Left lobe of liver (tissue), 2 donors: ENCODE measurements at regions not wholly inside any gene's neighbourhood (a gene's known extent, or its start where the extent isn't known, plus 50 kb on each side); places are given as distances from the start of the nearest gene placed in this dataset.

Experiments used
- ATAC-seq: fragments of 200-7000 bp; cut with Tn5 transposase; one replicate; pipeline ENCODE4 v1.9.1; 2020; ENCODE audit warnings: mild to moderate bottlenecking, moderate library complexity
- DNase-seq: peaks from one replicate; pipeline ENCODE4 v3.0.0-alpha.2; 2020; ENCODE audit warnings: low spot score
- donor health status: DM: no; HTN: no; CAD: no; lungs with moderate emphysema.
- donor health status: DM: no; HTN: yes; CAD: no.

GRCh38 chr3:115324056-115324455 is 177.0 kb upstream of the ZBTB20 start:
- ATAC-seq = no peak

GRCh38 chr3:115325539-115325938 is 178.5 kb upstream of the ZBTB20 start:
- ATAC-seq (peak; percentile 66), DNase-seq (no peak)

More at GRCh38 chr3:115324056-115324455, 177.0 kb upstream of the ZBTB20 start:
- DNase-seq = no peak

- no peak for ATAC-seq
- no peak for DNase-seq
Observed at GRCh38 chr3:115330430-115330829, 183.3 kb upstream of the ZBTB20 start.

- DNase-seq (no peak), ATAC-seq (no peak)
Observed at GRCh38 chr3:115332998-115333397, 185.9 kb upstream of the ZBTB20 start.

GRCh38 chr3:115336836-115337235 is 189.7 kb upstream of the ZBTB20 start:
- no peak for ATAC-seq
- no peak for DNase-seq

GRCh38 chr3:115340586-115340985 is 193.5 kb upstream of the ZBTB20 start:
- DNase-seq = no peak
- ATAC-seq = no peak

- no peak for ATAC-seq
- no peak for DNase-seq
Observed at GRCh38 chr3:115341208-115341607, 194.1 kb upstream of the ZBTB20 start.

GRCh38 chr3:115347737-115348136 is 200.6 kb upstream of the ZBTB20 start:
- ATAC-seq (no peak), DNase-seq (no peak)

- DNase-seq (no peak), ATAC-seq (no peak)
Observed at GRCh38 chr3:115348412-115348811, 201.3 kb upstream of the ZBTB20 start.

GRCh38 chr3:115348951-115349745 is 202.1 kb upstream of the ZBTB20 start:
- no peak for DNase-seq
- ATAC-seq = no peak

- DNase-seq (no peak), ATAC-seq (no peak)
Observed at GRCh38 chr3:115350606-115351005, 203.5 kb upstream of the ZBTB20 start.

- ATAC-seq = no peak
- no peak for DNase-seq
Observed at GRCh38 chr3:115351193-115351592, 204.1 kb upstream of the ZBTB20 start.

GRCh38 chr3:115354010-115354409 is 206.9 kb upstream of the ZBTB20 start:
- ATAC-seq = no peak
- no peak for DNase-seq

- DNase-seq (no peak), ATAC-seq (no peak)
Observed at GRCh38 chr3:115357456-115357855, 210.4 kb upstream of the ZBTB20 start.

GRCh38 chr3:115359536-115359935 is 212.4 kb upstream of the ZBTB20 start:
- DNase-seq (no peak), ATAC-seq (peak; percentile 61)

- no peak for ATAC-seq
Observed at GRCh38 chr3:115361806-115362205, 214.7 kb upstream of the ZBTB20 start.

GRCh38 chr3:115363071-115363470 is 216.0 kb upstream of the ZBTB20 start:
- no peak for DNase-seq

More at GRCh38 chr3:115361806-115362205, 214.7 kb upstream of the ZBTB20 start:
- no peak for DNase-seq

GRCh38 chr3:115369021-115369420 is 221.9 kb upstream of the ZBTB20 start:
- no peak for ATAC-seq
- DNase-seq = no peak

More at GRCh38 chr3:115363071-115363470, 216.0 kb upstream of the ZBTB20 start:
- ATAC-seq = no peak

GRCh38 chr3:115375362-115375761 is 228.3 kb upstream of the ZBTB20 start:
- no peak for DNase-seq
- ATAC-seq = no peak

GRCh38 chr3:115380883-115381572 is 233.9 kb upstream of the ZBTB20 start:
- ATAC-seq (no peak), DNase-seq (no peak)

GRCh38 chr3:115381573-115381912 is 234.5 kb upstream of the ZBTB20 start:
- no peak for ATAC-seq
- no peak for DNase-seq

GRCh38 chr3:115381931-115382330 is 234.8 kb upstream of the ZBTB20 start:
- DNase-seq = no peak
- ATAC-seq = no peak
